Sciatic nerve (tissue), 2 donors: ENCODE measurements at regions not wholly inside any gene's neighbourhood (a gene's known extent, or its start where the extent isn't known, plus 50 kb on each side); places are given as distances from the start of the nearest gene placed in this dataset.

Experiments
- ATAC-seq: fragments of 200-7000 bp; cut with Tn5 transposase; one replicate; pipeline ENCODE4 v1.9.1; 2020; ENCODE audit warnings: mild to moderate bottlenecking, moderate library complexity
- DNase-seq: peaks from one replicate; pipeline ENCODE4 v3.0.0-alpha.2; 2020; ENCODE audit warnings: low spot score
- intact Hi-C: fragments of 100-400 bp; cut with DNase I; formaldehyde crosslinking; loops from one replicate; pipeline ENCODE4 v1.14.2; 2022
- donor health status: DM: no; HTN: no; CAD: no.
- donor health status: DM: no; HTN: no; CAD: no.

- ATAC-seq (no peak), DNase-seq (no peak)
- intact Hi-C loops, result no loop called here
Measured at GRCh38 chr6:22087960-22088706, 208.7 kb downstream of the PRL start.

- ATAC-seq (no peak), DNase-seq (no peak)
- intact Hi-C loops, result no loop called here
Measured at GRCh38 chr6:22091424-22091948, 205.3 kb downstream of the PRL start.

GRCh38 chr6:22095836-22096235 is 201.0 kb downstream of the PRL start:
- DNase-seq (no peak), ATAC-seq (peak; percentile 53)

GRCh38 chr6:22098601-22099031 is 198.2 kb downstream of the PRL start:
- DNase-seq (no peak), ATAC-seq (no peak)
- intact Hi-C loops, result no loop called here

More at GRCh38 chr6:22095836-22096235, 201.0 kb downstream of the PRL start:
- intact Hi-C loops, result no loop called here

GRCh38 chr6:22099231-22099630 is 197.6 kb downstream of the PRL start:
- intact Hi-C loops, result no loop called here
- DNase-seq, result no peak

GRCh38 chr6:22099923-22100322 is 196.9 kb downstream of the PRL start:
- intact Hi-C loops, result no loop called here
- DNase-seq (no peak), ATAC-seq (no peak)

More at GRCh38 chr6:22099231-22099630, 197.6 kb downstream of the PRL start:
- no peak for ATAC-seq

GRCh38 chr6:22101163-22101562 is 195.7 kb downstream of the PRL start:
- intact Hi-C loops, result no loop called here
- DNase-seq (no peak), ATAC-seq (no peak)

- ATAC-seq (no peak), DNase-seq (no peak)
- intact Hi-C loops, result no loop called here
Measured at GRCh38 chr6:22102671-22103070, 194.2 kb downstream of the PRL start.

GRCh38 chr6:22106451-22106850 is 190.4 kb downstream of the PRL start:
- no peak for ATAC-seq
- intact Hi-C loops, result no loop called here
- no peak for DNase-seq

- no peak for ATAC-seq
- DNase-seq, result no peak
- intact Hi-C loops, result no loop called here
Measured at GRCh38 chr6:22106961-22107360, 189.9 kb downstream of the PRL start.

- no peak for DNase-seq
- ATAC-seq, result no peak
- intact Hi-C loops, result no loop called here
Measured at GRCh38 chr6:22108199-22108598, 188.6 kb downstream of the PRL start.

GRCh38 chr6:22110061-22110460 is 186.8 kb downstream of the PRL start:
- intact Hi-C loops, result no loop called here
- DNase-seq (no peak), ATAC-seq (no peak)

- DNase-seq (no peak), ATAC-seq (no peak)
- intact Hi-C loops, result no loop called here
Measured at GRCh38 chr6:22112461-22112860, 184.4 kb downstream of the PRL start.

GRCh38 chr6:22113026-22113766 is 183.6 kb downstream of the PRL start:
- intact Hi-C loops, result no loop called here
- peak; percentile 65 for ATAC-seq
- DNase-seq, result no peak

GRCh38 chr6:22115559-22115958 is 181.3 kb downstream of the PRL start:
- no peak for DNase-seq
- ATAC-seq, result no peak
- intact Hi-C loops, result no loop called here

GRCh38 chr6:22117631-22118030 is 179.2 kb downstream of the PRL start:
- no peak for ATAC-seq
- intact Hi-C loops, result no loop called here

GRCh38 chr6:22119500-22119899 is 177.3 kb downstream of the PRL start:
- ATAC-seq (no peak), DNase-seq (no peak)
- intact Hi-C loops, result no loop called here

More at GRCh38 chr6:22117631-22118030, 179.2 kb downstream of the PRL start:
- no peak for DNase-seq

- ATAC-seq, result no peak
- DNase-seq, result no peak
- intact Hi-C loops, result no loop called here
Measured at GRCh38 chr6:22124756-22125155, 172.1 kb downstream of the PRL start.

GRCh38 chr6:22126910-22127309 is 169.9 kb downstream of the PRL start:
- intact Hi-C loops, result no loop called here
- no peak for ATAC-seq

GRCh38 chr6:22129751-22130150 is 167.1 kb downstream of the PRL start:
- ATAC-seq (no peak), DNase-seq (no peak)
- intact Hi-C loops, result no loop called here

More at GRCh38 chr6:22126910-22127309, 169.9 kb downstream of the PRL start:
- DNase-seq, result no peak
